HG03469 (cell line): ENCODE measurements at regions not wholly inside any gene's neighbourhood (a gene's known extent, or its start where the extent isn't known, plus 50 kb on each side); places are given as distances from the start of the nearest gene placed in this dataset.

Experiments used
- ATAC-seq: cut with Tn5 transposase; IDR thresholded peaks from one replicate; pipeline ENCODE4 v1.9.1; 2021; ENCODE audit warnings: mild to moderate bottlenecking, moderate library complexity, moderate number of reproducible peaks; ENCODE audit not compliant: unreplicated experiment

DNA sequence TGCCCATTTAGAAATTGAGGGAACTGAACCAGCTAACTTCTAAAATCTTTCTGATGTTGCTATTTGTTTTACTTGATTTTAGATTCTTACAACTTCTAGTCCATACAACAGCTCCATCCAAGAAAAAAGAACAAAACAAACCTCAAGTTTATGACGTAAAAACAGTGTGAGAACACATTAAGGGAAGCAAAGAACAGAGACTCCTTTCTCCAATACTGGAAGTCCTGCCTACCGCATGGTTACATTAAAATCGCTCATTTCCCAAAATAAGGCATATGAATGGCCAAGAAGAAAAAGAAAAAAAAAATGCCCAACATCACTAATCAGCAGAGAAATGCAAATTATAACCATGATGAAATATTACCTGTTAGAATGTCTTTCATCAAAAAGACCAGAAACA is 110.0 kb downstream of the TRIB2 start:
- ATAC-seq = no peak

DNA sequence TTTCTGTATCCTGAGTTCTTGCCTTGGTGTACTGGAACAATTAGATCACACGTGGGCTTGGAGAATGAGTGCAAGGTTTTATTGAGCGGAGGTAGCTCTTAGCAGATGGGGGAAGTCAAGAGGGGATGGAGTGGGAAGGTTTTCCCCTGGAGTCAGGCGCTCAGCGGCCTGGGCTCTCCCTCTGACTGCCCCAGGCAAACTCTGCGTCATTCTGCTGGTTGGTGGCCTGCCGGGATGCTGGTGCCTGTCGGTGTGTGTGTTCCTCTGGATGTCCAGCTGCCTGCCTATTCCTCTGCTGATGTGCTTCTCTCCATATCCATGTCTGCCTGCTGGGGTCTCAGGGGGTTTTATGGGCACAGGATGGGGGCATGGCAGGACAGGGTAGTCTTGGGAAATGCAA is 111.0 kb downstream of the TRIB2 start:
- ATAC-seq = no peak

DNA sequence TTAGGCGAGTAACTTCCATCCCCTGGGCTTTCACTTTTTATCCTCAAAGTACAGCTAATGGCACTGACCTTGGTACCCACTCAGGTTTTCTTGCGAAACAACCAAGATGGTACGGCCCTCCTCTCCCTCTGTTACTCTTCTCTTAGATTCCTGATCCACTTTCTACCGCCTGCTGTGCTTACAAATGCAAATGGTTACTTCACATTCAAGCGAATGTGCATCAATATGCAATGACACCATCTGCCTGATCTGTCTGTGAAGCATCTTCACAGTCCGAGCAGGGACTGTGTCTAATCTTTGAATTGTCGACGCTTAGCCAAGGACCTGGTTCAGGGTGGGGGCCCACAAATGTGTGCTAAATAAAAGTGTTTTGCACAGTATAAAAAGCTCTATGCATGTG is 112.2 kb downstream of the TRIB2 start:
- ATAC-seq = no peak

DNA sequence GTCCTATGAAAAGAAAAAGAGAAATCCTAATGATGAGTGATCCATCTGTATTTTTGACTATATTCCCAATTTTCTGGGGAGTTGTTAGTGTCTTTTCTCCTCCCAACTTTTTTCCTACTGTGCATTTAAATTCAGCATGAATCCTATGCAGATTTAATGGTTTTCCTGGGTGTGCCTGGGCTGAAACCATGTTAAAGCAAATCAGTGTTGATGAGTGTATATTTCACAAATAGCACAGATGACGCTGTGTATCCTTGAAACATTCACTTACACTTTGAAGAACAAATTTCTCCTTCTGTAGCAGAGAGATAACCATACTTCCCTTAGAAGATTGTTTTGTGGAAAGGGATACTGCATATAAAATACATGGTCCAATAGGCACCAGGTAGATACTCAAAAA is 114.3 kb downstream of the TRIB2 start:
- no peak for ATAC-seq

DNA sequence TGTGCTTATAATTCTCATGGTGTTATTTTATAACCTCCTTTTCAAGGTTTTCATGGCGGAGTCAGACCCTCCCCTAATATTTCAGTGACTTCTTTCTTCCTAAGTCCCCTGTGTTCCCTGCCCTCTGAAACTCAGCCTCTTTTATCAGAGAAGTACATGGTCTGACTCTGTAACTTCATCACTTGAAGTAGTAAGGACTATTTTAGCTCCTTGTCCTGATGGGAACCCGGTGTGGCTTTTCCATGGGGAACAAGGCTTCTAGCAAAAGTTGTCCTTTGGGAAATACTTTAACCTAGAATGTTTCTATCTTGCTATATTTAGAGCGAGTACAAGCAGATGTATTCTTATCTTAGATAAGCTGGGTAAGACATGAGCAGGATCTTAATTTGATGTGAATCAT is 117.5 kb downstream of the TRIB2 start:
- no peak for ATAC-seq

DNA sequence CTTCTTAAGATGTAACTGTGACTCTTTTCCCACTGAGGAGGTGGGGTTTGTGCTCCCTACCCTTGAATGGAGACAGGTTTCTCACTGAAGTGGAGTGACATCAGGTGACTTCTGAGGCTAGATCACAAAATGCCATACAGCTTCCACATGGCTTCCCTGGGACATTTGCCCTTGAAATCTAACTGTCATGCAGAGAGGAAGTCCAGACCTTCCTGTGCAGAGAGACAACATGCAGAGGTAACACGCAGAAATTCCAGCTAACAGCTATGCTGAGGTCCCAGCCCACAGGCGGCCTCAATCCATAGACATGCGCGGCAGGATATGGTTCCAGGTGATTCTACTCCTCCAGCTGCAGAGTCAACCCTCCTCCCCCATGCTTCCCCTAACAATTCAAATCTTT is 119.0 kb downstream of the TRIB2 start:
- ATAC-seq = no peak

DNA sequence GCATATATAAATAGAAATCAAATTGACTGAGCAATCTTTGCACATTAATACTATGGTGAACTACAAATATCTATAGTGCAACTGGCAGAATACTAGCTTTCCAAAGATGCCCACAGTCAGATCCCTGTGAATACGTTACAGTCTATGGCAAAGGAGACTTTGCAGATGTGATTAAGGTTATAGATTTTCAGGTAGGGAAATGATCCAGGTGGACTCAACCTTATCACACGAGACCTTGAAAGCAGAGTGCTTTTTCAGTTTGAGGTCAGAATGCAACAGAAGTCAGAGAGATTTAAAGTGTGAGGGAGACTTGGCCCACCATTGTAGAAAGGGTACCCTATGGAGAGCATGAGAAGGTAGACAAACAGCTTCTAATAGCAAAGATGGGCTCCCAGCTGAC is 122.6 kb downstream of the TRIB2 start:
- ATAC-seq = no peak

DNA sequence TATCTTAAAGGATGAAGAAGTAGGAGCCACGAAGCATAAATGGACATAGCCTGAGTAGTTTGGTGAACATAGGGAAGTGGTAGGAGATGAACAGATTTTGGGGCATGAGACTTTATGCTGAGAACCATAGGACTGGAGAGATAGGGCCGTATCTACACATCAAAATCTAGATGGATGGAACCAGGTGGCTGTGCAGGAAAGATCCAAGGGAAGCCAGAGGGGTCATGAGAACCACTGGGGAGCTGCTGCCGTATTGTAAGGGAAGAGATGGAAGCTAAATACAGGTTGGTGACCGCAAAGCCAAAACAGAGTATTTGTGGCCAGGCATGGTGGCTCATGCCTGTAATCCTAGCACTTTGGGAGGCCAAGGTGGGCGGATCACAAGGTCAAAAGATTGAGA is 124.3 kb downstream of the TRIB2 start:
- ATAC-seq = no peak

DNA sequence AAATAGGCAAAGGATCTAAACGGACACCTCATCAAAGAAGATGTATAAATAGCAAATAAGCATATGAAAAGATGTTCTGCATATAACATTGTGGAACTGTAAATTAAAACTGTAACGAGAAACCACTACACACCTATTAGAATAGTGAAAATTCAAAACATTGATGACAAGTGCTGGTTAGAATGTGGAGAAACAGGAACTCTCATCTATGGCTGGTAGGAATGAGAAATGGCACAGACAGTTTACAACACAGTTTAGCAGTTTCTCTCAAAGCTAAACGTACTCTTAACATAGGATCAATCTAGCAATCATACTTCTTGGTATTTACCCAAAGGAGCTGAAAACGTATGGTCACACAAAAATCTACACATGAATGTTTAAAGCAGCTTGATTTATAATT is 126.2 kb downstream of the TRIB2 start:
- ATAC-seq = no peak

DNA sequence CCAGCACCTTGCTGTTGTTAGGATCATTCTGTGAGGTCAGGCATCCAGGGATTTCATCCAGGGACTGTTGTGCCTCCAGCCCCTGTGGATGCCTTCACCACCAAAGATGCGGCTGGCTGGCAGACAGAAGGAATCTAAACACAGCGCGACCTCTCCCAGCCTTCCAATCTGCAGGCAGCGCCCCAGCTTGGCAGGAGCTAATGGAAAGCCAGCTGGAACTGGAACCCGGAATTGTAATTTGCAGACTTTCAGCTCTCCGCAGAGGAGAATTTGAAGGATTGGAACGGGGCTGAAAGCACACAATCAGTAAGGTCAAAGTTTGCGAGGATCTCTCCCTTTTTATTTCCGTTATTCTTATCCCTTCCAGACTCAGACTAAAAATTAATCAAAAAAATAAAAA is 127.8 kb downstream of the TRIB2 start:
- no peak for ATAC-seq

DNA sequence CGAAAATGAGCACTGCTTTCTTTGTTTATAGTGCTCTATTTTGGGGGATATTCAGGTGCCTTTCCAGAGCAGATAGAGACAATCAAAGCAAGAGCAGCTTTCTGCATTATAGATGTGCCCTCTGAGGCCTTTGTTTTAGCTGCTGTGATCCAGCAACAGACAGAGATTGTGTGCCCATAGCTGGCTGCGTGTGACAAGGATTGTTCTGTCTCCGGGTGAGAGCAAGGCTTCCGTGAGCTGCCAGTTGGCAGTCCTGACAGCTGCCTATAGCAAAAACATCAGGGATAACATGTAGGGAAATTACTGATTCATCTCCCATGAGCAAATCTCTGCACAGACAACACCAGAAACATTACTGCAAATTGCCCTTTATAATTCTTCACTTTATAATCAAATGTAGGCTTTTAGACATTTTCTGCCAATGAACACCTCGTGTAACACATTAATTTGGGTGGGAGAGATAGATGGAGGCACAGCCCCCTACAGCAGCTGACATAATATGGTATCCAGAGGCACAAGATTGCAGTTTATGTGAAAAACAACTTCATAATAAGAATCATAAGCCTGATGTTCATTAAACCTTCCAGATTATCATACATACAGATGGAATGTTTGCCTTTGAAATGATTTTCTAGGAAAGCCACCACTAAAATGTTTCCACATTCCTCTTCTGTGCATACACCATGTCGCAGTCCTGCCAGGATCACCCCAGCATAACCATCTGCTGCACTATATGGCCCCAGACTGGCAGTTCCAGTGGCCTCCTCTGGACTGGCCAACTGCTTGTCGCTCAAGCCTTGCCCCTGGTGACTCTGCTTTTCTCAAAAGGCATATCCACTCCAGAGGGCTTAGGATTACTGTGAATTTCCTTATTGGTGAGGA is 131.2 kb downstream of the TRIB2 start:
- ATAC-seq = no peak

DNA sequence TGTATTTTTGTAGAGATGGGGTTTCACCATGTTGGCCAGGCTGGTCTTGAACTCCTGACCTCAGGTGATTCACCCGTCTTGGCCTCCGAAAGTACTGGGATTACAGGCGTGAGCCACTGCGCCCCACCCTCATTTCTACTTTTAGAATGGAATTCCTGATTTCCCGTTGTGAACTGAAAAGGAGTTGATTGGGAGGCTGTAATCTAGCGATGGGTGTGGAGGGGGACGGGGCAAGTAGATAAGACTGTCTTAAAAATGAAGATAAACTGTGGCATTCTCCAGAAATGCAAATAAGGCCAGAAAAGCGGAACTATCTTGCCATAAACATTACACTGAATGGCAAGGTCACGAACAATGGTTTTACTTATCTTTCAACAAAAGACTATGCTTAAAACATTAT is 135.4 kb downstream of the TRIB2 start:
- no peak for ATAC-seq

DNA sequence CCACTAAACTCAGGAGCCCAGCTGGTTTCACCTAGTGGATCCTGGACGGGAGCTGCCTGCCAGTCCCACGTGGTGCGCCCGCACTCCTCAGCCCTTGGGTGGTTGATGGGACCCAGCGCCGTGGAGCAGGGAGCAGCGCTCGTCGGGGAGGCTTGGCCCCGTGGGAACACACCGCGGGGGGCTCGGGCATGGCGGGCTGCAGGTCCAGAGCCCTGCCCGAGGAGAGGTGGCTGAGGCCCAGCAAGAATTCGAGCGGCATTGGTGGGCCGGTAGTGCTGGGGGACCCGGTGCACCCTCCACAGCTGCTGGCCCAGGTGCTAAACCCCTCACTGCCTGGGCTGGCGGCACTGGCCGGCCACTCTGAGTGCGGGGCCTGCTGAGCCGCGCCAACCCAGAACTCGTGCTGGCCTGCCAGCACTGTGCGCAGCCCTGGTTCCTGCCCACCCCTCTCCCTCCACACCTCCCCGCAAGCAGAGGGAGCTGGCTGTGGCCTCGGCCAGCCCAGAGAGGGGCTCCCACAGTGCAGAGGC is 137.3 kb downstream of the TRIB2 start:
- ATAC-seq = no peak

DNA sequence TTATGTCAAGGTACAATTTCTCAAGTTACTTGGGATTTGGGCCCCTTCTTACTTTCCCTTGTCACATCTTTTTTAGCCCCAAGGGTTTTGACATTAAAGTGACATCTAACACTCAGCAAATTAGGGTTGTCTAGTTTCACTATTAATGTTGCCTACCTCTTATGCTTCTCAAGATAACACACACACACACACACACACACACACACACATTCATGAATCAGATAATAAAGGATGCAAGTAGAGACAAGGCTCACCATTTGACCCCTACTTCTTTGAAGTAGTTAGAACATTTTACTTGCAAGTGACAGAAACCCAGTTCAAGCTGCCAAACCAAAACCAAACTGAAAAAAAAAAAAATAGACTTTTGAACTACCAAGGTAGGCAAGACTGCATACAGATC is 138.8 kb downstream of the TRIB2 start:
- no peak for ATAC-seq

DNA sequence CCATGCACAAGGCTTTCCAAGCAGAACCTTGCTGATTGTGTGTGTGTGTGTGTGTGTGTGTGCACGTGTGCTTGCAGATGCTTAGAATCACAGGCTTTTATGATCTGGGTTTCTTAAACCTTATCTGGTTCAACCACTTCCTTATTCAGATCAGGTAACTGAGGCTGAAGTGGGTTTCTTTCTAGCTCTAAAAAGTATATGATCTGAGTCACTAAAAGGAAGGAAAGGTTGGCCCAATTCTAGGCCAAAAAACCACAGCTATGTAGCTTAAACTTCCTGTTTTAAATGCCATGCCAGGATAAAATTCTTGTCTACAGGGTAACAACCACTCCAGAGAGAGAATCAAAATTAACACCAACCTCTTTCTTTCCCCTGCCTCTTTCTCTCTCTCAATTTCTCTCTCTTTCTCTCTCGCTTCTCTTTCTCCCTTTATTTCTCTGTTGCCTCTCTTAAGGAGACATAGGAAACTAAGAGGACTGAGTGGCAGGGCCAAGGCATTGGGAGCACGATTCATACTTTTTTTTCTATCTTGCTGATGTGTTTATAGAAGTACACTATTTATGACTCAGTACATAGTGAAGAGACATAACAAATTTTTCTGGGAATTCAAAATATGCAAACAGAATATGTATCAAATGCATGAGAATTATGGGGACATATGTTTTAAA is 140.3 kb downstream of the TRIB2 start:
- ATAC-seq = peak; percentile 75

DNA sequence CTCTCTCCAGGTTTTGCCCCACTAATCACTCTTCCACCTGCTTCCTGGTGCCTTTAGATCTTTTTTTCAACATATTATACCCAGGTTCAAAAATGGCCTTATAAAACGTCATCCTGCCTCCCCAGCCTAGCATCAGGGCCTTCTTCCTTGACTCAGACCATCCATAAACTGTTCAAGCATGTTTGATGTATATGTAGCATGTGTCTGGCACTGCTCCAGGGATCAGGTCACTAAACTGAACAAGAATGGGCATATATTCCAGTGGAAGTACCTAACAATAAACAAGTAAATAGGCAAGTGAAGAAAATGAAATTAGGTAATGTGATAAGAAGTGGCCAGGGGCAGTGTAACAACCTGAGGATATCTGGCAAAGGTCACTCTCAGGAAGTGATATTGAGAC is 141.2 kb downstream of the TRIB2 start:
- ATAC-seq = no peak

DNA sequence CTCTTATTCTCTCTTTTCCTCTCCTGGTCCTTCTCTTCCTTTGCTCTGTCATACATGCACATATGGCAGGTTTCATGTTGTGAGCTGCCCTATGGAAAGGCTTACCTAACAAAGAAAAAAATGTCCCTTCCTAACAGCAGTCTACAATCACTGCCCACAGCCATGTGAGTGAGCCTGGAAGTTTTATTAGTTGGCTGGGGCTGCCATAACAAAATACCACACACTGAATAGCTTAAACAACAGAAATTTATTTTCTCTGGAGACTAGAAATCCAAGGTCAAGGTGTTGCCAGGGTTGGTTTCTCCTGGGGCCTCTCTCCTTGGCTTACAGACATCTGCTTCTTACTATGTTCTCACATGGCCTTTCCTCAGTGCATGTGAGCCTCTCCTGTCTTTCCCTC is 142.1 kb downstream of the TRIB2 start:
- ATAC-seq = no peak

DNA sequence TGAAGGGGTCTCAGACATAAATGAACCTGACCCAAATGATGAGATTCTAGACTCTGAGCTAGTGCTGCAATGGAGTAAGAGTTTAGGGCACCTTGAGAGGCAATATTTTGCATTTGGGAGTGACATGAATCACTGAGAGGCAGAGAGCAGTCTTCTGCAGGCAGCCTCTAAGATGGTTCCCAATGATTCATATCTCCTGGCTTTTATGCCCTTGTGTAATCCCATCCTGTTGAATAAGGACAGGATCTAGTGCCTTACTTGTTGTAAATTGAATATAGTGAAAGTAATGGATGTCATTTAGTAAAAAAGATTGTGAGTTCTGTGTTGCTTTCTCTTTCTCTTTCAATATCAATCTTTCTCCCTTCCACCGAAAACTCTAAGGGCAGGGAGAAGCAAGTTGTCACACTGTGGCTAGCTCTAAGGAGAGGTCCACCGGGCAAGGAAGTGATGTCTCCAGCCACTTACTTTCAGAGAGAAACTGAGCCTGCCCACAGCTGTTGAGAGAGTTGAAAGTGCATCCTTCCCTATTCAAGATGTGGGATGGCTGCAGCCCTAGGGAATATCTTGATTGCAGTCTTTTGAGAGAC is 144.7 kb downstream of the TRIB2 start:
- no peak for ATAC-seq

DNA sequence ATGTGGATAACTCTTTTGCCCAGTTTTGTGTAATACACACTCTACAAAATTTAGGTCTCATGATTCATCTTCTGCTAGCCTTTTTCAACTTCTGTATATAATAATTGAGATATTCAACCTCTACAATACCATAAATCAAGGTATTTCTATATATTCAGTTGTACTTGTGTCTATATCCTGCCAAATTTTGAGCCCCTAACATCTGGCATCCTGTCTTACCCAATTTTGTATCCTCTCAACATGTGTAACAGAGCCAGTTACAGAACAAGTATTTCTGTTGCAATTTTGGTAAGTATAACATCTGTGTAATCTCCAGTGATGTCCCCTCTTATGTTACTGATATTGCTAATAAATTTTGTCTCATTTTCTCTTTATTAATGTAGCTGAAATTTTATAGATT is 145.8 kb downstream of the TRIB2 start:
- no peak for ATAC-seq

DNA sequence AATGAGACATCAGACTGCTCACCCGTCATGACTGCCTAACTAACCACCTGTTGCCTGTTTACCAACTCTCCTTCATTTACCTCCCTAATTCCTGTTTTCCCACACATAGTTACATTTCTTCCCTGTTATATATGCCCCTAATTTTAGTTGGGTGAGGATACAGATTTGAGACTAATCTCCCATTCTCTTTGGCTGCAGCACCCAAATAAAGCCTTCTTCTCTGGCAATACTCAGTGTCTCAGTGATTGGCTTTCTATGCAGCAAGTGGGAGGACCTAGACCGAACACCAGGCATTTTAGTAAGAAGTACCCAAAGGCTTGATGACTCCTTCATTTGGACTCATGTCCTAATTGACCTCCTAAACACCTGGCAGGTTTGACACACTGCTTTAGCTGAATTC is 147.2 kb downstream of the TRIB2 start:
- no peak for ATAC-seq

DNA sequence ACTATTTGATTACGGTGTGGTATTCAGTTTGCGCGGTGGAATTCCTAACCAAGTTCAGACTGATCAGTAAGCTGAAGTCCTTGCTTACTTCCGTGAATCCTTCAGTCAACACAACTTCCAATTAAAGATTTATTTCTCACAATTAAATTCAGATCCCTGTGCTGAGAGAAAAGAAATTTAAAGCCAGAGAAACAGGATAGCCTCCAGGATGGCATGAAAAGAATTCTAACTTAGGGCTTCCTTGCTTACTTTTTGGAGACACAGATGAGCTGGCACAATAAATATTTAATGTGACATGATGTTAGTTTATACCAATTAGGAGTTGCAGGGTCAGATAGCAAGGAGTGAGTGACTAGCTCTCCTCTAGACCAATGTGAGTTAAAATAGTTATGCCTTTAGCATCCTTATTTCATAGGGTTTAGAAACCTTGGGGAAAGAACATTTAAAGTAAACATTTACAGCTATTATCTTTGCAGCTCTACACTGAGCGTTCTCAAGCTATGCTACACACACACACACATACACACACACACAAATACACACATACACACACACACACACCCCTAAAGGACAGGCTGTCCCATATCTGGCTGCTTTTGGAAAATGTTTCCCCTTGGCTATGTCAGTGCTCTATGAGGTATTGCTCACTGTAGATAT is 151.0 kb downstream of the TRIB2 start:
- ATAC-seq = no peak
